Activated CD4-positive, alpha-beta T cell treated with anti-CD3 and anti-CD28 coated beads, Interleukin-2, Interleukin-6, amounts not matched to agents 100 ng/mL and 50 ng/mL, durations not matched to agents 16 hours and 8 hours (primary cell): ENCODE measurements at regions not wholly inside any gene's neighbourhood (a gene's known extent, or its start where the extent isn't known, plus 50 kb on each side); places are given as distances from the start of the nearest gene placed in this dataset.
"Not testable (repeated sequence)": the region's sequence is repeated elsewhere in the genome, so short reads cannot be mapped to it uniquely, and the experiment has no call there.

ENCODE experiments used
- DNase-seq: peaks from one replicate; pipeline ENCODE4 v3.0.0-alpha.2; 2020

DNA sequence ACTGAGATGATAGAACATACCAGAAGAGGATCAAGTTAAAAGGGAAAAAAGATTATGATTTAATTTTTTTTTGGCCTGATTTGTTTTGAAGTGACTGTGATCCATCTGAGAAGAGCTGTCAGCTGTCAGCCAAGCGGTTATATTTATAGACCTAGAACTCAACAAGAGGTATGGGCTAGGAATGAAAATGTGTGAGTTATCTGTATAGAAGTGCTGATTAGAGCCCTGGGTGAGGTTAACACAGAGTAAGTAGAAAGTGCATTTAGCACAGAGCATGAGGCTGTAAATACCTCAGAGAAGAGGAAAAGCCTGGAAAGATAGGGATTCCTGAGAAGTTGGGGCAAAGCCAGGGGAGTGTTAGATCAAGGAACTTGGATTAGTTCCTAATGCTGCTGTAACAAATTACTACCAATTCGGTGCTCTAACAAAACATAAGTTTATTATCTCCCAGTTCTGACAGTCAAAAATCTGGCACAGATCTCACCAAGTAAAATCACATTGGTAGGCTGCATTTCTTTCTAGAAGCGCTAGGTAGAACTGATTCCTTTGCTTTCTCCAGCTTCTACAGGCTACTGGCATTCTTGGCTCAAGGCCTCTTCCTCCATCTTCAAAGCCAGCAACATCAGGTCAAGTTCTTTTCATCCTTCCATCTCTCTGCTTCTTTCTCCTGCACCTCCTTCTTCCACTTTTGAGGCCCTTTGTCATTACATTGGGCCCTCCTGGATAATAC is 197.4 kb upstream of the SPHKAP start:
- DNase-seq = no peak

GRCh38 chr2:228378233-228378632 is 196.7 kb upstream of the SPHKAP start:
- no peak for DNase-seq

- DNase-seq = no peak
Measured at GRCh38 chr2:228377533-228377932, 196.0 kb upstream of the SPHKAP start.

GRCh38 chr2:228374741-228375140 is 193.3 kb upstream of the SPHKAP start:
- DNase-seq = no peak

GRCh38 chr2:228373191-228373590 is 191.7 kb upstream of the SPHKAP start:
- no peak for DNase-seq

DNA sequence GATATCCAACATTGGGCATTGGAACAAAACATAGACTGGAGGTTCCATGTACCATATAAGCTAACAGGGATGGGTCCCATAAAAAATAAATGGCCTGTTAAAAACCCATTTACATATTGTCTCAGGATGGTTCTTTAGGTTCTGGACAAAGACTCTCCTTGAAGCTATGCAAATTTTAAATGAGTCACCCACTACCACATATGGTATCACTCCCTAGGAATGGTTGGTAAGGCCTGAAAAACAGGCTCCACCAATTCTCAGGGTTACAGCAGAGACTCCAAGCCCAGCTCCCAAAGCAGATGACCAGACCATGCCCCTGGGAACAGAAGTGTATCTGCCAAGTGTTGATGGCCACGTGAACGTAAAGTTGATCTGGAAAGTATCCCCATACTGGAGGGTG is 190.7 kb upstream of the SPHKAP start:
- no peak for DNase-seq

- DNase-seq = no peak
Measured at GRCh38 chr2:228369400-228370031, 188.0 kb upstream of the SPHKAP start.

- DNase-seq = no peak
Measured at GRCh38 chr2:228367356-228367755, 185.9 kb upstream of the SPHKAP start.

- DNase-seq = no peak
Measured at GRCh38 chr2:228359473-228359872, 178.0 kb upstream of the SPHKAP start.

DNA sequence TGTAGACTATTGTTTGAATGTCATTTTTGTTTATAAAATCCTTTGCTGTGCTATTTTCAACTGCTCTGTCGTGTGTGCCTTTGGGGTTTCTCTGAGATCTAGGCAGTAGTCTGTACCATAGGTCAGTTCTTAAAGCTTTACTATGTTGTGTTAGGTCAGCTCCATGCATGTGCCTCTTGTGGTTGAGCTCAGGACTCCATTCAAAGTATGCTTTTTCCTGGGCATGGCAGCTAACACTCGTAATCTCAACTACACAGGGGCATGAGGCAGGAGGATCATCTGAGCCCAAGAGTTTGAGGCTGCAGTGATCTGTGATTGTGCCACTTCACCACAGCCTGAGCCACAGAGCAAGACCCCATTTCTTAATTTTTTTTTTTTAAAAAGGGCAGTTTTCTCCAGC is 174.4 kb upstream of the SPHKAP start:
- no peak for DNase-seq

- not testable (repeated sequence) for DNase-seq
Measured at GRCh38 chr2:228352980-228353379, 171.5 kb upstream of the SPHKAP start.

DNA sequence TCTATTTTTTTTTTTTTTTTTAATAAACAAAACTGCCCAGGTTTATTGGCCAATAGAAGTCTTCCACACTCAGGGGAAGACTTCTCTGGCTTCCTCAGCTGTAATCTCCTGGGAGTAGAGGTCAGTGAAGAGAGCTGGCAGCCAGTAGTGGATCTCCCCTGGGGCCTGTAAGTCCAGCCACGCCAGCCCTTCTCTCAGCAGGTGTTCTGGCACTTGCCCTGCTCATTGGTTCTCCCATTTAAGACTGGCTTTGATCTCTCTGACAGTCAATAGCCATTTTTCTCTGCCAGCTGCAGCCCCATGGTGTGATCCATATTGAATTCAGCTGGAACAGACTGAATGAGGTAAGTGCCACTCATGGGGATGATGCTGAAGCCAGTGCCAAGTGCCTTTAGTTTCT is 170.6 kb upstream of the SPHKAP start:
- DNase-seq = no peak

DNA sequence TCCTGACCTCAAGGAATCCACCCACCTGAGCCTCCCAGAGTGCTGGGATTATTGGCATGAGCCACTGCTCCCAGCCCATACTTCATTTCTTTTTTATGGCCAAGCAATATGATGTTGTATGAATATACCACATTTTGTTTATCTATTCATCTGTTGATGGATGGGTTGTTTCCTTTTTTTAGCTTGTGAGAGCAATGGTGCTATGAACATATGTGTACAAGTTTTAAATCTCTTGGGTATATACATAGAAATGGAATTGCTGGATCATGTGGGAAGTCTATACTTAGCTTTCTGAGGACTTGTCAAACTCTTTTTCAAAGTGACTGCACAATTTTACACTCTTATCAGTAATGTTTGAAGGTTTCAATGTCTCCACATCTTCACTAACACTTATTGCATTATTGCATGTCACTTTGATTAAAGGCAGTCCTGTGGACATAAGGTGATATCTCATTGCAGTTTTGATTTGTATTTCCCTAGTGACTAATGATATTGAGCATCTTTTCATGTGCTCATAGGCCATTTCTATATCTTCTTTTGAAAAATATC is 167.1 kb upstream of the SPHKAP start:
- DNase-seq = no peak

DNA sequence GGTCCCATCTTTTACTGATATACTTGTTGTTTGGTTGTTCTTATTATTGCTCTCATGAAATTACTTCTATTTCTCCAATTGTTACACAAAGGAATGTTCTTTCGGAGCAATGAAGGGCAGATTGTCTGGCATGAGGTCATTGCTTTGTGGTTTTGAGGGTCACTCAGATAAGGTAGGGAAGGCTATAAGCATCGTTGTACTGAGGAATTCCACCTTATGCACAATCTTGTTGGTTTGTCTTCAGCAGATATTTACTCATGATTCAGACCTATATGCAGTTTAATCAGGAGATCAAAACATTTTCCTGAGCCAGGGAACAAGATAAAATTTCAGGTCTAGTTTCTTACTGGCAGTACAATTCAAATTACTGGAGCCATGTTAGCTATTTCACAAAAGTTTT is 163.0 kb upstream of the SPHKAP start:
- no peak for DNase-seq

DNA sequence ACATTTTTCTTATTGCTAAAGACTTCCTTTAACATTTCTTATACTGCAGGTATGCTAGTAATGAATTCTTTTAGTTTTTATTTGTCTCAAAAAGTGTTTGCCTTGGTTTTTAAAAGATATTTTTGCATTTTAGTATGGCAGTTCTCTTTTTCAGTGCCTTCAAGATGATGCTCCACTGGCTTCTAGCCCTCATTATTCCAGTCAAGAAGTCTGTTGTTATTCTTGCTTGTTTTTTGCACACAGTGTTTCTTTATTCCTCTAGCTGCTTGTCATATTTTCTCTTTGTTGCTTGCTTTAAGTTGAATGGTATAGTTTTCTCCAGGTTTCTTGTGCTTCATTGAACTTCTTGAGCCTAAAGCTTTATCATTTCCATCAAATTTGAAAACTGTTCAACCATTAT is 158.0 kb upstream of the SPHKAP start:
- no peak for DNase-seq

GRCh38 chr2:228334180-228334579 is 152.7 kb upstream of the SPHKAP start:
- no peak for DNase-seq

GRCh38 chr2:228329282-228329681 is 147.8 kb upstream of the SPHKAP start:
- no peak for DNase-seq

DNA sequence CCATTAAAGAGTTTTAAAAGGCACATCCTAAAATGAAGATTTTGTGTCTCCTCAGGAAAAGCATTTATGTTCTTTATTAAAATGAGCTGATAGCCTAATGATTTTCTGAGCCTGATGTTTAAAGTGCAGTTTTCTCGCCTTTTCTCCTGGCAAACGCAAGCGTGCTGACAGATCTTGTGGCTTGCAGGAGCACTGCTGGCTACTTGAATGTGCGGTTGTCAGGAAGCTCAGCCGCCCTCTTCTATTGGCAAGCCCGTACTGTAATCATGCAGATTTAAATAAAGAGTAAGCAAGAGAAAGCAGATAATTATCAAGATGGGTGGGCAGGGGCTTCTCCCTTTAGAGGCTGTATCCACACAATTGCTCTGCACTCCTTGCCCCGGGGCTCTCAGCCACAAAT is 139.5 kb upstream of the SPHKAP start:
- DNase-seq = no peak

GRCh38 chr2:228318218-228318617 is 136.7 kb upstream of the SPHKAP start:
- peak; percentile 2 for DNase-seq

DNA sequence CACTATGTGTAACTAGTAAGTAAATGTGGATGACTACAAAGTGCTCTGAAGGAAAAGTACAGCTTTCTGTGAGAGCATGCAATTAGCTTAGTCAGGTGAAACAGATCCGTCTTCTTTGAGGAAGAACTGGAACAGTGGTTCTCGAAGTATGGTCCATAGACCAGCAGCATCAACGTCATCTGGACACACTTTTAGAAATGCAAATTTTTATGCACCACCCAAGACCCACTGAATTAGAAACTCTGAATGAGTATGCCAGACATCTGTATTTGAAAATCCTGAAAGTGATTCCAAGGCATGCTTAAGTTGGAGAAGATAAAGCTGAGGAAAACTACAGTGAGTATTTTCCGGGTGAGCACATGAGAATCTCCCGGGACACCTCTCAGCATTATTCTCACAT is 130.7 kb upstream of the SPHKAP start:
- DNase-seq = no peak

DNA sequence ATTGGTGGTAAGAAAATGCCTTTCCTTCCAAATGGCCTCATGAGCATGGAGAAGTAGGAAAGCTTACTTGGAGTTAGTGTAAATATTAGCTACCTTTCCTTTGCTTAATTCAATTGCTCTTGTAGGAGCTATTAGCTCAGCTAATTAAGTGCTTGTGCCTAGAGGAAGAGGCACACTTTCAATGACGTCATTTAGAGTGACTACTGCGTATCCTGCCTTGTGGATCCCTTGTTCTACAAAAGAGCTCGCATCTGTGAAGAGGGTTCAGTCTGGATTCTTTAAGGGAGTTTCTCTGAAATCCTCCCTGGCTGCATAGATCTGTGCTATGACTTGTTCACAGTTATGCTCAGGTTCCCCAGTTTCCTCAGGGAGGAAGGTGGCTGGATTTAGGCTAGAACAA is 122.5 kb upstream of the SPHKAP start:
- no peak for DNase-seq

- no peak for DNase-seq
Measured at GRCh38 chr2:228283491-228284171, 102.1 kb upstream of the SPHKAP start.

- no peak for DNase-seq
Measured at GRCh38 chr2:228282376-228282775, 100.9 kb upstream of the SPHKAP start.

- DNase-seq = no peak
Measured at GRCh38 chr2:228273159-228273558, 91.7 kb upstream of the SPHKAP start.
